IMR-90 (cell line): ENCODE measurements at regions not wholly inside any gene's neighbourhood (a gene's known extent, or its start where the extent isn't known, plus 50 kb on each side); places are given as distances from the start of the nearest gene placed in this dataset.

Experiments
- ATAC-seq: fragments of 200-7000 bp; cut with Tn5 transposase; 2 replicates; pipeline ENCODE4 v1.9.1; 2020; ENCODE audit warnings: low read depth, mild to moderate bottlenecking, moderate library complexity
- BruUV-seq: library from RNA; stranded (reverse); fragments of 400-500 nt; replicated peaks from 2 replicates; lab custom pipeline; 2021; lab: Mats Ljungman, UMichigan
- CTCF ChIA-PET: fragments of 300-600 bp; formaldehyde crosslinking; extraction: SDS; loops from one replicate; lab custom pipeline; 2021; ENCODE audit warnings: antibody characterized with exemption; lab: Yijun Ruan, JAX
- POLR2A ChIA-PET: fragments of 300-600 bp; sonication (Branson Sonifier 250); formaldehyde crosslinking; loops from one replicate; lab custom pipeline; 2022; ENCODE audit warnings: antibody characterized with exemption; ENCODE audit not compliant: unreplicated experiment; lab: Charles Lee
- DNase-seq: peaks from one replicate; pipeline ENCODE4 v3.0.0; 2013
- H2AFZ ChIP-seq: replicated peaks from 2 replicates; pipeline ENCODE3; 2013; ENCODE audit warnings: low read length, mild to moderate bottlenecking; ENCODE audit not compliant: poor library complexity
- H2AK5ac ChIP-seq: 2 replicates; pipeline ENCODE4 v1.6.1; 2013; ENCODE audit warnings: low read depth, low read length, inconsistent platforms
- H2AK9ac ChIP-seq: replicated peaks from 2 replicates; pipeline ENCODE3; 2013; ENCODE audit warnings: mild to moderate bottlenecking, low read depth, low read length, moderate library complexity; ENCODE audit not compliant: poor library complexity
- H2BK120ac ChIP-seq: 2 replicates; pipeline ENCODE4 v1.6.1; 2013; ENCODE audit warnings: low read depth, low read length, inconsistent platforms
- H2BK15ac ChIP-seq: 3 replicates; pipeline ENCODE4 v1.6.1; 2013; ENCODE audit warnings: low read depth, low read length, inconsistent platforms
- H2BK20ac ChIP-seq: 2 replicates; pipeline ENCODE4 v1.6.1; 2013; ENCODE audit warnings: low read depth, mild to moderate bottlenecking, inconsistent platforms, low read length, moderate library complexity
- H2BK5ac ChIP-seq: 2 replicates; pipeline ENCODE4 v1.6.1; 2013; ENCODE audit warnings: mild to moderate bottlenecking, low read depth, low read length, inconsistent platforms; ENCODE audit not compliant: poor library complexity, severe bottlenecking
- H3K14ac ChIP-seq: replicated peaks from 2 replicates; pipeline ENCODE4 v1.6.1; 2013; ENCODE audit warnings: low read depth, low read length, inconsistent platforms
- H3K18ac ChIP-seq: 2 replicates; pipeline ENCODE4 v1.6.1; 2013; ENCODE audit warnings: low read depth, low read length, control low read depth
- H3K23ac ChIP-seq: 2 replicates; pipeline ENCODE4 v1.6.1; 2013; ENCODE audit warnings: low read depth, low read length, inconsistent platforms
- H3K27ac ChIP-seq: 2 replicates; pipeline ENCODE4 v1.5.1; 2013; ENCODE audit warnings: mild to moderate bottlenecking, control low read depth, low read length; ENCODE audit not compliant: insufficient read depth
- H3K27me3 ChIP-seq: 2 replicates; pipeline ENCODE4 v1.6.1; 2013; ENCODE audit warnings: low read length; ENCODE audit not compliant: control insufficient read depth, insufficient read depth
- H3K36me3 ChIP-seq: 2 replicates; pipeline ENCODE4 v1.6.1; 2013; ENCODE audit warnings: low read length, mixed read lengths; ENCODE audit not compliant: control insufficient read depth, insufficient read depth
- H3K4ac ChIP-seq: 2 replicates; pipeline ENCODE4 v1.6.1; 2013; ENCODE audit warnings: low read depth, low read length, inconsistent platforms
- H3K4me1 ChIP-seq: 2 replicates; pipeline ENCODE4 v1.6.1; 2013; ENCODE audit warnings: low read length, mixed read lengths; ENCODE audit not compliant: control insufficient read depth, insufficient read depth
- H3K4me2 ChIP-seq: 2 replicates; pipeline ENCODE4 v1.6.1; 2013; ENCODE audit warnings: low read depth, mild to moderate bottlenecking, control low read depth, low read length, moderate library complexity
- H3K4me3 ChIP-seq: 2 replicates; pipeline ENCODE4 v1.5.1; 2013; ENCODE audit warnings: low read depth, mild to moderate bottlenecking, control low read depth, low read length, moderate library complexity; ENCODE audit not compliant: insufficient read depth
- H3K56ac ChIP-seq: 2 replicates; pipeline ENCODE4 v1.6.1; 2013; ENCODE audit warnings: low read length, inconsistent platforms; ENCODE audit not compliant: insufficient read depth; ENCODE audit errors: extremely low read depth
- H3K79me1 ChIP-seq, 2 experiments: 2 replicates each; pipeline ENCODE4 v1.6.1; 2013; ENCODE audit warnings: low read length in 2 of 2, inconsistent platforms in 1 of 2, low read depth in 1 of 2
- H3K9ac ChIP-seq: 2 replicates; pipeline ENCODE4 v1.6.1; 2013; ENCODE audit warnings: low read depth, low read length, control low read depth
- H3K9me1 ChIP-seq: 2 replicates; pipeline ENCODE4 v1.6.1; 2013; ENCODE audit warnings: low read length, inconsistent platforms; ENCODE audit not compliant: insufficient read depth
- H3K9me3 ChIP-seq: 2 replicates; pipeline ENCODE4 v1.6.1; 2013; ENCODE audit warnings: low read length; ENCODE audit not compliant: control insufficient read depth, insufficient read depth
- H4K20me1 ChIP-seq: 2 replicates; pipeline ENCODE4 v1.6.1; 2013; ENCODE audit warnings: low read length, inconsistent platforms; ENCODE audit not compliant: insufficient read depth
- H4K5ac ChIP-seq: 2 replicates; pipeline ENCODE4 v1.6.1; 2013; ENCODE audit warnings: mild to moderate bottlenecking, low read depth, low read length, control low read depth
- H4K8ac ChIP-seq, 2 experiments: 2 replicates each; pipeline ENCODE4 v1.6.1; 2013; ENCODE audit warnings: low read depth in 2 of 2, low read length in 2 of 2, control low read depth in 1 of 2, inconsistent platforms in 1 of 2
- H4K91ac ChIP-seq: 2 replicates; pipeline ENCODE4 v1.6.1; 2013; ENCODE audit warnings: low read depth, low read length, inconsistent platforms; ENCODE audit not compliant: insufficient read depth
- BHLHE40 ChIP-seq: fragments of 150-350 bp; IDR thresholded peaks from 2 replicates; pipeline ENCODE4 v1.6.1; 2016; ENCODE audit warnings: mild to moderate bottlenecking, low read depth, low read length
- CEBPB ChIP-seq: IDR thresholded peaks from 2 replicates; pipeline ENCODE4 v1.6.1; 2012; ENCODE audit warnings: low read depth, low read length, improper control_type of control experiment
- CHD1 ChIP-seq: IDR thresholded peaks from 2 replicates; pipeline ENCODE4 v1.6.1; 2012; ENCODE audit warnings: low read depth, low read length, improper control_type of control experiment
- ELK1 ChIP-seq: fragments of 150-350 bp; IDR thresholded peaks from 2 replicates; pipeline ENCODE4 v1.6.1; 2016; ENCODE audit warnings: low read depth, mild to moderate bottlenecking, low read length, moderate library complexity, borderline replicate concordance
- FOS ChIP-seq: fragments of 150-350 bp; IDR thresholded peaks from 2 replicates; pipeline ENCODE4 v1.6.1; 2016; ENCODE audit warnings: low read depth, low read length
- MAFK ChIP-seq: IDR thresholded peaks from 2 replicates; pipeline ENCODE4 v1.6.1; 2012; ENCODE audit warnings: low read depth, low read length, improper control_type of control experiment
- MAZ ChIP-seq: IDR thresholded peaks from 2 replicates; pipeline ENCODE4 v1.6.1; 2012; ENCODE audit warnings: low read depth, mild to moderate bottlenecking, low read length, improper control_type of control experiment, moderate library complexity, borderline replicate concordance
- MXI1 ChIP-seq: IDR thresholded peaks from 2 replicates; pipeline ENCODE4 v1.6.1; 2012; ENCODE audit warnings: low read depth, mild to moderate bottlenecking, low read length, moderate library complexity, borderline replicate concordance
- NFE2L2 ChIP-seq: fragments of 150-350 bp; IDR thresholded peaks from 2 replicates; pipeline ENCODE4 v1.6.1; 2016; ENCODE audit warnings: low read depth, mild to moderate bottlenecking, low read length
- POLR2A ChIP-seq: IDR thresholded peaks from 2 replicates; pipeline ENCODE4 v1.6.1; 2012; ENCODE audit warnings: mild to moderate bottlenecking, low read depth, low read length
- RAD21 ChIP-seq: IDR thresholded peaks from 2 replicates; pipeline ENCODE4 v1.6.1; 2012; ENCODE audit warnings: low read length, improper control_type of control experiment
- RCOR1 ChIP-seq: IDR thresholded peaks from 2 replicates; pipeline ENCODE4 v1.6.1; 2012; ENCODE audit warnings: mild to moderate bottlenecking, low read length, improper control_type of control experiment; ENCODE audit not compliant: insufficient replicate concordance
- RFX5 ChIP-seq: IDR thresholded peaks from 2 replicates; pipeline ENCODE4 v1.8.0; 2012; ENCODE audit warnings: low read depth, mild to moderate bottlenecking, low read length, moderate library complexity
- SMC3 ChIP-seq: fragments of 150-350 bp; IDR thresholded peaks from 2 replicates; pipeline ENCODE4 v1.6.1; 2016; ENCODE audit warnings: low read depth, mild to moderate bottlenecking, antibody characterized with exemption, low read length, moderate library complexity
- WGBS, 2 experiments: methylation state at CpG; one replicate each; pipeline versions ENCODE4 v1.1.5 to v1.1.7; 2013; ENCODE audit warnings: missing lambda C conversion rate in 2 of 2; ENCODE audit not compliant: insufficient read length in 1 of 2; ENCODE audit errors: extremely low coverage in 2 of 2; 5-methylcytosine and 5-hydroxymethylcytosine counted together
- dilution Hi-C: fragments of 300-500 bp; cut with HindIII; formaldehyde crosslinking; loops from one replicate; pipeline ENCODE4 v1.14.3; 2018; ENCODE audit warnings: low sequenced_read_pairs; ENCODE audit not compliant: unreplicated experiment
- in situ Hi-C: fragments of 300-500 bp; cut with MboI; formaldehyde crosslinking; loops from 3 replicates; pipeline ENCODE4 v1.14.3; 2019; ENCODE audit warnings: low sequenced_read_pairs, inconsistent platforms, mixed read lengths
- intact Hi-C: fragments of 100-400 bp; cut with micrococcal nuclease; formaldehyde crosslinking; loops from 2 replicates; pipeline ENCODE4 v1.10.0; 2022

GRCh38 chr16:24677388-24677787, 52.1 kb upstream of the TNRC6A start:
- Histone ChIP-seq H3K4ac (no peak overlapping the region), H3K9me1 (0 out of 2 replicates have a peak, but pooled peaks cover 2% of the 10 kb centered on the region), H4K5ac (no peak overlapping the region), H3K9ac (no peak overlapping the region), H3K27ac (no peak overlapping the region), H3K27me3 (no peaks in the 10 kb centered on the region), H3K79me1 (no peaks in the 10 kb centered on the region), H3K4me1 (no peaks in the 10 kb centered on the region; the same call in none of the 2 replicates), H2AK5ac (peak overlapping the region; percentile 27; the same call in 1 of the 2 replicates), H3K14ac (no peak overlapping the region), H2BK5ac (no peak overlapping the region), H4K91ac (no peak overlapping the region), H4K8ac (no peak overlapping the region), H3K4me2 (no peak overlapping the region), H4K20me1 (no peaks in the 10 kb centered on the region), H3K4me3 (no peak overlapping the region), H3K36me3 (no peaks in the 10 kb centered on the region), H2AK9ac (no peak overlapping the region), H3K56ac (no peak overlapping the region), H3K23ac (no peak overlapping the region), H2AFZ (no peak overlapping the region), H2BK15ac (no peak overlapping the region; the same call in 2 of the 3 replicates), H3K18ac (no peak overlapping the region), H2BK120ac (no peak overlapping the region), H3K9me3 (no peaks in the 10 kb centered on the region), H2BK20ac (no peak overlapping the region)
- ChIA-PET POLR2A (no interaction called here), CTCF (no interaction called here)
- dilution Hi-C loops: no loop called here
- in situ Hi-C loops: no loop called here
- 90% methylated on average over 3 of the region's 7 CpGs; no CpG with 5 or more reads in 1 of the 2 experiments for WGBS, 2 experiments
- no TSS peak for BruUV-seq
- DNase-seq (no peak), ATAC-seq (no peak)
- intact Hi-C loops: no loop called here
- TF ChIP-seq POLR2A (no peak), BHLHE40 (no peak), ELK1 (no peak), RAD21 (no peak), FOS (no peak), MAFK (no peak), CHD1 (no peak), NFE2L2 (no peak), CEBPB (no peak), SMC3 (no peak), MXI1 (no peak), MAZ (no peak), RFX5 (no peak), RCOR1 (no peak)
